Sciatic nerve (tissue), 2 donors: ENCODE measurements at regions not wholly inside any gene's neighbourhood (a gene's known extent, or its start where the extent isn't known, plus 50 kb on each side); places are given as distances from the start of the nearest gene placed in this dataset.
A peak's percentile ranks its signal among the peaks of the same experiment; 100 is the strongest.

Source experiments
- ATAC-seq: fragments of 200-7000 bp; cut with Tn5 transposase; one replicate; pipeline ENCODE4 v1.9.1; 2020; ENCODE audit warnings: mild to moderate bottlenecking, moderate library complexity
- DNase-seq: peaks from one replicate; pipeline ENCODE4 v3.0.0-alpha.2; 2020; ENCODE audit warnings: low spot score
- intact Hi-C: fragments of 100-400 bp; cut with DNase I; formaldehyde crosslinking; loops from one replicate; pipeline ENCODE4 v1.14.2; 2022
- donor health status: DM: no; HTN: no; CAD: no.
- donor health status: DM: no; HTN: no; CAD: no.

DNA sequence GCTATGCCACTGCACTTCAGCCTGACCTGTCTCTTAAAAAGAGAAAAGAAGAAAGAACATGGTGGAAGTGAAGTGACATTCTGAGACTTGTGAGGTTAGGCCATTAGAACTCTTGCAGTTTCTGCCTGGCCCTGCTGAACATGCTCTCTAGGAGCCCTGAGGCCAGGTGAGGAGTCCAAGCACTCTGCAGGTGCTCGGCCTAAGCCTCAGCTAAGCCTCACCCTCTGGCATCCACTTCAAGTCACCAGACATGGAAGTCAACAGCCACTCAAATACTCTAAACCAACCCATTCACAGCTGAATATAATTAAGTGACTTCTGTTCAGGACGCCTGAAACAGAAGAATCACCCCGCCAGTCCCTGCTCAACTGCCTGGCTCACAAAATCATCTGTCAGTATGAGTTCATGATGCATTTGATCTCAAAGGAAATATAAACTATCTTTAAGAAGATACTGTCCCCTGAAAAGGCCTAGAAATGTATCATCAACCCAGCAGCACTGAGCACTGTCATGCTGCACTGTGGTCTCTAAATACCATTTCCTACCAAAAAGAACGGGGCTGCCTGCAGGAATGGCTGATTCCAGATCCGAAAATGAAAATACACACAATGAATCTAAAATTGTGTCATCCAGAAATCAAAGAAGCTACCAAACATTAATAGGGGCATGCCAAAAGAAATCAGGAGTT is 118.8 kb downstream of the PSMG1 start:
- intact Hi-C loops: no loop called here
- ATAC-seq (no peak), DNase-seq (no peak)

DNA sequence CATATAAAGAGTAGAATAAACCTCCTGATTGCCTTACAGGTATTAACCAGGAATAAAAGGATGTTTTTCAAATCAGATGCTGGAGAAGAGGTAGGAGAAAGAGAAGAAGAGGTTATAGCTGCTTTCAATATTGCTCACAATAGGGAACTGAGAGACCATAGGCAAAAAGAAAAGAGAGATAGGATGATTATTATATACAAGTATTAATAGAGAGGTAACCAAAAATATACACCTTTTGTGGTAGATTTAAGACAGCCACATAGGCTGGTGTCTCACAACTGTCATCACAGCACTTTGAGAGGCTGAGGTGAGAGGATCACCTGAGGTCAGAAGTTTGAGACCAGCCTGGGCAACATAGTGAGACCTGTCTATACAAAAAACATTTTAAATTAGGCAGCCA is 119.7 kb downstream of the PSMG1 start:
- DNase-seq: no peak
- no peak for ATAC-seq
- intact Hi-C loops: no loop called here

DNA sequence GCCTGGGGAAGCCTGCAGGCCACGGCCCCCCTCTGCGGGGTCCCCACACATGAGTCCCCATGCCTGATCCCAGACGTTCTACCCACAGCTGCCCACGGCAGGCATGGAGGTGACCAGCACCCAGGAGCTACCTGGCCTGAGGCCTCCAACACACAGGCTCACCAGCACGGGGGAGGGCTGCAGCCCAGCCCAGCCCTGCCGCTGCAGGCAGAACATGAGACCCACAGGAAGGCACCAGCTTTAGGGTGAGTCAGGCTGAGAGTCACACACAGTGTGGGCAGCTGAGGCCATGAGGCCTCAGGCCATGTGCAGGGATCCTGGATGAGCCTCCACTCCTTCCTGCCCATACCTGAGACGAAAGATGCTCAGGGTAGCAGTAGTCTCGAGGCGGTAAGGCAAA is 121.1 kb downstream of the PSMG1 start:
- DNase-seq: no peak
- ATAC-seq: peak; percentile 12
- intact Hi-C loops: no loop called here

DNA sequence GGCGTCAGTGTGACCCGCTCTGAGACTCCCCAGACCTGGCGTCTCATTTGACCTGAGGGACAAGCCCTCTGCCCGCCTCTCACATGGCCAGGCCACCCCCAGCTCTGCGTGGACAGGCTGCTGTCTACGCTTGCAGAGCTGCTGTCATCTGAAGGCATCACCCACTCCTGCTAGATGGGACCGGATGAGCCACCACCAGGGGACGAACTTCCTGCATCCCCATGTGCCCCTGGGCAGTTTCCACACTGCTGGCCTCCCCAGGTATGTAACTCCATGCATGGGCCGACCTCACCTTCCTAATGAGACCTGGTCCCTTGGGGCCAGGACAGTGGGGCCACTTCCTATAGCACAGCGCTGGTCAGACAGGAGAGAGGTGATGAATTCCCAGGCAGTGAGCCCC is 121.5 kb downstream of the PSMG1 start:
- DNase-seq: no peak
- ATAC-seq: peak; percentile 15
- intact Hi-C loops: no loop called here

DNA sequence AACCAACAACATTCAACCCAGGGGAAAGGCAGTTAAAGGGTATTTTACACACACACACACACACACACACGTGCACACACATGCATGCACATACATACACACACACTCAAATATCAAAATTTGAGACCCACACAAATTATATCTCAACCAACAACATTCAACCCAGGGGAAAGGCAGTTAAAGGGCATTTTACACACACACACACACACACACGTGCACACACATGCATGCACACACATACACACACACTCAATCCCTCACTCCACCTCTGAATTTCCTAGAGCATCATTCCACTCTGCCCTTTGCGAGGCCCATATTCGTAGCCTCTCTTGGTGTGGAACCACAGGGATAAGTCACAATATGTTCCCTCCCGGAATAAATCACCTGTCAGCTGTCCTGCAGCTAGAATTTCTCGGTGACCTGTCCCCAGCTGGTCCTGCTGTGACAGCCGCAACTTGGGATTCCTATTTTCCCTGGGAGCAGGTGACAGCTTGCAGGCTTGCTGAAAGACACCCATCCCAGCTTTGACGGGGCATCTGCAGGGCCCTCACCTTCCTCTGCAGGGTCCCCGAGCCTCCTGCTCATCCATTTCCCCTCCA is 122.7 kb downstream of the PSMG1 start:
- intact Hi-C loops: no loop called here
- no peak for DNase-seq

DNA sequence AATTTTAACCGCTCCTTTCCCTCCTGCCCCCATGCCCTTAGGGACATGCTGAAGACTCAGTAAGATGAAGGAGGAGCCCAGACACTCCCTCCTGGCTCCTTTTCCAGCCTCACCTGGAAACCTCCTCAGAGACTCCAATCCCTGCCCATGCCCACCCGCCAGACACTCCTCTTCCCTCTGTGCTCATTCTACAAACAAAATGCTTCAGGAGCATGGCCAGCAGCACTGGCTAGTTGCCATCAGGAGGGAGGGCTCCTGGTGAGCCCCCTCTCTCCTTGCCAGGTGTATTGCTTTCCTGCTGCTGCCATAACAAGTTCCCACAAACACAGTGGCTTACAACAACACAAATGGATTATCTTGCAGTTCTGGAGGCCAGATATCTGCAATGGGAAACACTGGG is 126.1 kb downstream of the PSMG1 start:
- ATAC-seq: no peak
- intact Hi-C loops: no loop called here
- no peak for DNase-seq

More for the DNA sequence above, 122.7 kb downstream of the PSMG1 start:
- no peak for ATAC-seq

DNA sequence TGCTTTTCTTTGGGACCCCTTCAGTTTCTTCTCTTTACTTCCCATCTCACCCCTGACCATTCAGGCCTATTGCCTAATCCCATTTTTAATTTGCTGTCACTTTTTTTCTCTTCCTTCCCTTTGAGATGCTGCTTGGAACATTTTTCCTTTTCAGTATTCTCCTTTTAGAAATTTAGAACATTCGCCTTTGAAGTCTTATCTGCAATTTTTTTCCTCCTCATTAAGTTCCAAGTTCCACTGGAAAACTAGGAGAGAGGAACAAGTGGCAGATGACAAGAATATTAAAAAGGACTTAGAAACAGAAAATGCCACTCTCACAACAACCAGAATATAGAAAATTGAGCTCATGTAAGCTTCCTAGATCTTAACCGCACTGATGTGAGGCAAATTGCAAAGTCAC is 126.6 kb downstream of the PSMG1 start:
- no peak for ATAC-seq
- intact Hi-C loops: no loop called here
- DNase-seq: no peak

DNA sequence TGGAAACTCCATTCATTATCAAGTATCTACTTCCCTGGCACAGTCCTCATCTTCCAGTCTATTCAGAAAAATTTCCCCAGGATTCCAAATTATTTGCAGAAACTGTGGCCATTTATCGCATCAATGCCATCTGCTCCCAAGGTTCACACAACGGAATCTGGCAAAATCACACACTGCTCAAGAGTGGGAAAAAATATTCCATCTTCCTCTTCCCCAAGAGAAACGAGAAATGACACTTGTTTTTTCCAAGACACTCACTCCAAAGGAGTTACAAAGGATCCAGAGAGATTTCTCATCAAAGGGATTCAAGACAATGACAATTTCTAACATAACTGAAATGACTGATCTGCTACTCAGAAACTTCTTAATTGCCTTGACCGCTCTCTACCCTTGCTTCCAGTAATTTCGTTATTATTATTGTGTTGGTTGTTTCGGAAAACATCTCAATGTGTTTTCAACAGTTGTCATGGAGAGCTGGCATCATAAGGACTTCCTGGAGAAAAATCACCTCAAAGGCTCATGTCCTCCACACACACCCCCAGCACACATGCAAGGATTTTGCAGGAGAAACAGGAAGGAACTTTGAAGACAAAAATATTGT is 128.0 kb downstream of the PSMG1 start:
- DNase-seq (no peak), ATAC-seq (no peak)
- intact Hi-C loops: no loop called here

DNA sequence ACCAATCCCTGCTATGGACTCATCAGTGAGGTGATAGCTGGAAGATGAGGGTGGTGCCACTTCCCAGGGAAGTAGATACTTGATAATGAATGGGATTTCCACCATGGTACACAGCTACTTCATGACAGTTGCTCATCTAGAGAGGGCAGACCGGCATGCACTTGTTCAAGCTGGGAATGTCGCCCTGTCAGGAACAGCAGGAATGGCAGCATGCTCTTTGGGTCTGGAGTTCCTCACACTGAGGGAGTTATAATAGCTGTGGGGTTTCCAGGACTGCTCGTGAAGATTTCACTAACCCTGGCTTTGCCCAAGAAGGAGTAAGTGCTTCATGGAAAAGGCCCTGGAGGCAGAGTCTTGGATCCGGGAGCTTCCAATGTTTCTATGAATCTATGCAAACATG is 129.2 kb downstream of the PSMG1 start:
- DNase-seq (no peak), ATAC-seq (no peak)
- intact Hi-C loops: no loop called here

DNA sequence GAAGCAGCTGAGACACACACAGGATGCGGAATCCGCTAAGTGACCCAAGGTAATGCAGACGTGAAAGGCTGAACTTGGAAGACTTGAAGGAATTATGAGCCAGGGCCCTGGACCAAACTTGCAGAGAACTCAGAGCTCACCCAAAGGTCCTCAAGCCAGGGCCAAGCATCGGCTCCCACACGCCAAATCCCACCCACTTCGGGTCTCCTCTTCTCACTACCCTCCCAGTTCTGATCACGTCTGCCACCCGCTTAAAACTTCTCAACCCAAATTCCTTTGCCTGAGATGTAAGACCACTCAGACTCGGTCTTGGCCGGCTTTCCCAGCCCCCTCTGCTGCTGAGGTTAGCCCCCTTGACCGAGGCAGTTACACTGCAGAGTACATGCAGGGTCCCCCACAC is 130.1 kb downstream of the PSMG1 start:
- intact Hi-C loops: no loop called here
- ATAC-seq (no peak), DNase-seq (no peak)

DNA sequence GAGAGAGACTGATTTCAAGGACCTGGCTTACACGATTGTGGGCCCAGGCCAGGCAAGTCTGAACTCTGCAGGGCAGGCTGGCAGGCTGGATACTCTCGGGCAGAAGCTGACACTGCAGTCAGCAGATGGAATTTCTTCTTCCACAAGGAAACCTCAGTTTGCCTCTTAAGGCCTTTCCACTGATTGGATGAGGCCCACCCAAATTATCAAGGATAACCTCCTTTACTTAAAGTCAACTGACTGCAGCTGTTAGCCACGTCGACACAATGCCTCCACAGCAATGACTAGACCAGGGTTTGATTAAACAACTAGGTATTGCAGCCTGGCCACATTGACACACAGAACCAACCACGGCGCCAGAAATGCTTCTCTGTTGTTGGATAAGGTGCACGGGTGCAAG is 130.5 kb downstream of the PSMG1 start:
- ATAC-seq (no peak), DNase-seq (no peak)

DNA sequence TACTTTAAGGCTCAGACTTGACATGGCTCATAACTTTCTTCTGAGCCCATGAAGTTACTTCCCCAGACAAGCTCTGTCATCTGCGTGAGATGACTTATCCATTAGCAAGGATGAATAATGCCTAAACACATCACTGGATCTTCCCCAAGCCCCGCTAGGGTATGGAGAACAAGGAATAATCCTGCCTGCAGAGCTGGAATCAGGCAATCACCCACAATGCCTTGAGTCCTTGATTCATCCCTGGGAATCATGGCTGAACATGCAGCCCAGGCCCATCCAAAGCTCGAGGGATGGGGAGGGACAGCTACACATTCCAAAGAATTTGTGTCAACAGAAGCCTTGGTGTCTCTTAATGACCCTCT is 131.7 kb downstream of the PSMG1 start:
- no peak for DNase-seq

More for the DNA sequence above, 130.5 kb downstream of the PSMG1 start:
- intact Hi-C loops: no loop called here

DNA sequence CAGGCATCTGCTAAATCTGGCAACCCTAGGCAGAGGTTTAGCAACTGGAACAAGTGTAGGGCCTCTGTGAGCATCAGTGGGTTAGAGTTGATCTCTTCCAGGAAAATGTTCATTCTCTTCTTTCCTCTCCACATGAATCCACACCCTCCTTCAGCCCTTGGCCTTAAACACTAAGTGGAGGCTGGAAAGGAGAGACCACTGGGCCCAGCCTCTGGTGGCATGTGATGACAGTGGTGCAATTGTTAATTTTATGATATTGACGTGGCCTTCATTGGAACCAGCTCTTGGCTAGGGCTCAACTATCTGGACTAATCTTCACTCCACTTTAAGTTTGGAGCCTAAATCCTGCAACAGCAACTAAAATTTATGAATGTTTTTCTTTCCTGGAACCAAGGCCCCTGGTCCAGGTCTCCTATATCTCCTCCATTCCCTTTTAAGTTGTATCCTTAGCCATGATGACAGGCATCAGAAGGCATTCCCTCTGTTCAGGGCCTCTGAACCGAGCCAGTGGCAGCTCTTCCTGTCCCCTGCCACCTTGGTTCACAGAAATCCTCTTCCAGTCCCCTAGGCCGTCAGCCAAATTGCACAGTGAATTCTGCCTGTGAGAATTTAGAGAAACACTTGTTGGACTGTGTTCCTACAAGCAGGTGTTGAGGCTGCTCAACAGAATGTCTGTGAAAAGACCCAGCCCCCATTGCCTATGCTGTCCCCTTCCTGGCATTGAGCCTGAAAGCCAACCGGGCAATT is 132.2 kb downstream of the PSMG1 start:
- ATAC-seq: peak; percentile 26
- intact Hi-C loops: no loop called here
- no peak for DNase-seq

More for the DNA sequence above, 131.7 kb downstream of the PSMG1 start:
- no peak for ATAC-seq
- intact Hi-C loops: no loop called here

DNA sequence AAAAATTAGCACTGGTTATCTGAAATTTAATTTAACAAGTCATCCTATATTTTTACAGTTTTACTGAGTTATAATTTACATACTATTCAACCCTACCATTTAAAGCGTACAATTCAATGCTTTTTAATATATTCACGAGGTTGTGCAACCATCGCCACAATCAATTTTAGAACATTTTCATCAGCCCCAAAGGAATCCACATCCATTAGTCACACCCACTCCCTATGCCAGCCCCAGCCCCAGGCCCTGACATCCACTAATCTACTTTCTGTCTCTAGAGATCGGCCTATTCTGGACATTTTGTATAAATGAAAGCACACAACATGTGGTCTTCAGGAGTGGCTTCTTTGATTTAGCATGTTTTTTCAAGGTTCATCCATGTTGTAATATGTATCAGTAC is 134.7 kb downstream of the PSMG1 start:
- intact Hi-C loops: no loop called here
- ATAC-seq (no peak), DNase-seq (no peak)

DNA sequence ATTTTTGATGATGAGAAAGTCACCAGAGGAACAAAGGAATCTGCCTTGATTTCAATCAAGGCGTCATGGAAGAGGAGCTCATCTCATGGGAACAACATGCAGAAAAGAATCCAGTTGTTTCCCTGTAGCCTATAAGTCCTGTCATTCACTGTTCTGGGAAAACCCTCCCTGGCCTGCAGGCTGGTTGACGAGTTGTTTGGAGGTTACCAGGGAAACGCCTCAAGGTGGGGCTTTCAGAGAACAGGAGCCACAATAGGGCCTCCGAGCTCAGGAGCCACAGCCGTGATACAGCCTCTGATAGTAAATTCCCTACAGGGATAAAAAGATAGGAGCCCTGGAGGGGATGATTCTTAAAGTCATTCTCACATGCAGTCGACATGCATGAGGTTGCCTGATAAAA is 135.2 kb downstream of the PSMG1 start:
- ATAC-seq: no peak
- intact Hi-C loops: no loop called here
- no peak for DNase-seq

DNA sequence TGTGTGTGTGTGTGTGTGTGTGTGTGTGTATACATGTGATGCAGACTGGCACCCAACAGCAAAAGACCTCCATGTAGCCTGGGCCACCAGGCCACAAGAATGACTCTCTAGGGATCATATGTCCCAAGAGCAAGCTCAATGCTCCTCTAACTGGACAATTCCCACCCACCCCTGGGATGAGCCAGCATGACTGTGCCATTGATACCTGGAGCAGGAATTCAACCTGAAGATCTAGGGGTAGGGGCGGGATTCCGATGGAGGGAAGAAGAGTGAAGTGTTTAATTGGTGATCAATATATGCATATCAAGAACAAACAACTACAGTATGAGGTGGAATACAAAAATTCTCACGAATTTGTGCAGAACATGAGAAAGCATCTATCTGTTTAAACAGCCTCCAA is 136.2 kb downstream of the PSMG1 start:
- no peak for ATAC-seq
- no peak for DNase-seq
- intact Hi-C loops: no loop called here

DNA sequence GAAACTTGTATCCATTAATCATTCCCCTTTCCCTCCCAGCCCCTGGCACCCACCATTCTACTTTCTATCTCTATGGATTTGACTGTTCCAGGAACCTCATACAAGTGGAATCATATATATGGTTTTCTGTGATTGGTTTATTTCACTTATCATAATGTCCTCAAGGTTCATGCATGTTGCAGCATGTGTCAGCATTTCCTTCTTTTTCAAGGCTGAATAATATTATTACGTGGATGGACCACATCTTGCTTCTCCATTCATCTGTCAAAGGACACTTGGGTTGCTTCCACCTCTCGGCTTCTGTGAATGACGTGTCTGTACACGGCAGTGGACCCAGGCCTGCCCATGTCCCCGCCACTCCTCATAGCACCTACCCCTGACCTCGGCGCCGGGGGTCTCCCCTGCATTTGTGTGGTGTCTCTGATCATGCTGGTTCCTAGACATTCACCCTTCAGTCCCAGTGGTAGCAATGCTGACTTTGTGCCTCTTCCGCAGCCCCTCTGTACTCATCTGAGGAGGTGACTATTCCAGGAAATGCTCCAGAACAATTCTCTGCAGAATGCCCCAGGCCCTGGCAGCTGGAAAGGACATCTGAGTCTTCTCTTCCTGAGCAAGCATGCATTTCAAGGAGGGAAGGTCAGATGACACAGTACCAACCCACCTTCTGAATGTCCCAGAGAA is 136.9 kb downstream of the PSMG1 start:
- DNase-seq: no peak
- no peak for ATAC-seq
- intact Hi-C loops: no loop called here

DNA sequence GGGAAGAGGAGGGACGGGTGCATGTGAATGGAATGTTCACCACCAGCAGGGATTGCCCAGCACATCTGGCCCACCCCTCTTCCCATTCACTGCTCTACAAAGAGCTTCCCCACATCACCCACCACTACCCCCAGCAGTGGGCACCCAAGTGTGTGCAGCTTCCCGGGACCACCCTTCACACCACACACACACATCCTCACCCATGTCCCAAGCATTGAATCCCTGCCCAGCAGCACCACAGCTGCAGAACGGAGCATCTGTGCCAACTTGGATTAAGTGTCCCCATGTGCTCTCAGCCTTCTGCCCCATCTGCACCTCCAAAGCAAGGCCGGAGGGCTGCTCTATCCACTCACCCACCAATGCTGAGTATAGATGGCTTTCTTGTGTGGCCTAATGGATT is 141.4 kb downstream of the PSMG1 start:
- DNase-seq (no peak), ATAC-seq (no peak)
- intact Hi-C loops: no loop called here

DNA sequence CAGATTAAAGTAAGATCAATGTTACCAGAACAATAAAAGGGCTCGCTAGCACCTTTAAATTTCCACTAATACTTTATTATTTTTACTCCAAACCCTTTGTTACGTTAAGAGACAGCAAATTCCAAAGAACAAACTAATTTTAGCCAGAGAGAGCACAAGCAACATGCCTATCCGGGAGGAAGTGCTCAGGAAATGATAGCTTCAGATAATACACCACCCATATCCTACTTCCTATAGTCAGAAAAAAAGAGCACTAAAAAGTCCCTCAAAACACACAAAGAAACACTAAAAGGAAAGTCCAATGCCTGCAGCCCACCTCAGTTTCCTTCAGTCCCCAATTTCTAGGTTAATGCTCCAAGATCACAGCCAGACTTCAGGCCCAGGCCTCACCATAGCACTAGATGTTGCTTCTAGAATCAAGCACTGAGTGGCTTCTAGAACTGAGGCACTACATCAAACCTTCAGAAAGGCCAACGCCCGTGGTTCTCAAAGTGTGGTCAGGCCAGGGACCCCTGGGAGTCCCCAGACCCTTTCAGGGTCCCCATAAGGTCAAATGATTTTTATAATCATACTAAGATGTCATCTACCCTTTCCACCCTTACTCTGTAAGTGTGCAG is 142.6 kb downstream of the PSMG1 start:
- ATAC-seq: no peak
- DNase-seq: no peak
- intact Hi-C loops: no loop called here
